HFFc6 (cell line): ENCODE measurements at regions not wholly inside any gene's neighbourhood (a gene's known extent, or its start where the extent isn't known, plus 50 kb on each side); places are given as distances from the start of the nearest gene placed in this dataset.

Experiments used
- DNase-seq: peaks from one replicate; pipeline ENCODE4 v3.0.0-alpha.2; 2018
- H3K27ac Mint-ChIP-seq: 2 replicates; pipeline ENCODE4 v1.8.0; 2020; ENCODE audit warnings: mild to moderate bottlenecking, mixed read lengths
- H3K27me3 Mint-ChIP-seq: 2 replicates; pipeline ENCODE4 v1.8.0; 2021; ENCODE audit warnings: mild to moderate bottlenecking, moderate library complexity, mixed read lengths; ENCODE audit not compliant: insufficient read depth
- H3K36me3 Mint-ChIP-seq: 2 replicates; pipeline ENCODE4 v1.8.0; 2021; ENCODE audit warnings: low read depth, mixed read lengths
- H3K4me1 Mint-ChIP-seq: 2 replicates; pipeline ENCODE4 v1.8.0; 2020; ENCODE audit warnings: low read depth, mixed read lengths
- H3K4me3 Mint-ChIP-seq: 2 replicates; pipeline ENCODE4 v1.8.0; 2020; ENCODE audit warnings: mild to moderate bottlenecking, moderate library complexity, mixed read lengths
- H3K9me3 Mint-ChIP-seq: 2 replicates; pipeline ENCODE4 v1.8.0; 2020; ENCODE audit warnings: mild to moderate bottlenecking, mixed read lengths
- CTCF ChIP-seq: fragments of 200-600 bp; sonication (generic); IDR thresholded peaks from 2 replicates; pipeline ENCODE4 v1.5.0; 2021; ENCODE audit warnings: antibody characterized with exemption, mild to moderate bottlenecking

- no peak for TF ChIP-seq CTCF
- no peak for DNase-seq
- Mint-ChIP-seq H3K9me3 (no peaks in the 10 kb centered on the region; the same call in 1 of the 2 replicates), H3K36me3 (peaks cover 11% of the 10 kb centered on the region), H3K27ac (peak overlapping the region; percentile 96), H3K27me3 (no peaks in the 10 kb centered on the region), H3K4me1 (peaks cover 54% of the 10 kb centered on the region), H3K4me3 (no peak overlapping the region; the same call in 1 of the 2 replicates)
Measured at GRCh38 chr5:14056039-14056438, 87.1 kb upstream of the TRIO start.

GRCh38 chr5:14054965-14055963 is 87.9 kb upstream of the TRIO start:
- peak overlapping the region; percentile 71 for H3K4me3 Mint-ChIP-seq
- H3K27ac Mint-ChIP-seq: peak overlapping the region; percentile 96
- no peaks in the 10 kb centered on the region for H3K9me3 Mint-ChIP-seq
- DNase-seq: peak; percentile 50
- TF ChIP-seq CTCF: no peak
- no peaks in the 10 kb centered on the region for H3K27me3 Mint-ChIP-seq
- H3K36me3 Mint-ChIP-seq: peaks cover 4% of the 10 kb centered on the region
- H3K4me1 Mint-ChIP-seq: peaks cover 59% of the 10 kb centered on the region

- peaks cover 59% of the 10 kb centered on the region for H3K4me1 Mint-ChIP-seq
- DNase-seq: no peak
- peak overlapping the region; percentile 96 for H3K27ac Mint-ChIP-seq
- no peaks in the 10 kb centered on the region for H3K9me3 Mint-ChIP-seq
- peak overlapping the region; percentile 71 for H3K4me3 Mint-ChIP-seq
- H3K27me3 Mint-ChIP-seq: no peaks in the 10 kb centered on the region
- peaks cover 4% of the 10 kb centered on the region; the same call in 1 of the 2 replicates for H3K36me3 Mint-ChIP-seq
- TF ChIP-seq CTCF: no peak
Measured at GRCh38 chr5:14054111-14054854, 88.9 kb upstream of the TRIO start.

- Mint-ChIP-seq H3K27ac (peak overlapping the region; percentile 4; the same call in 1 of the 2 replicates), H3K36me3 (peaks cover 4% of the 10 kb centered on the region; the same call in 1 of the 2 replicates), H3K4me1 (peaks cover 63% of the 10 kb centered on the region), H3K9me3 (no peaks in the 10 kb centered on the region; the same call in 1 of the 2 replicates), H3K4me3 (no peak overlapping the region), H3K27me3 (peaks cover 4% of the 10 kb centered on the region)
- TF ChIP-seq CTCF: no peak
- DNase-seq: no peak
Measured at GRCh38 chr5:14050821-14051220, 92.3 kb upstream of the TRIO start.

GRCh38 chr5:14048434-14048833 is 94.7 kb upstream of the TRIO start:
- H3K27me3 Mint-ChIP-seq: peaks cover 5% of the 10 kb centered on the region
- H3K27ac Mint-ChIP-seq: peak overlapping the region; percentile 69
- peaks cover 4% of the 10 kb centered on the region; the same call in 1 of the 2 replicates for H3K36me3 Mint-ChIP-seq
- no peaks in the 10 kb centered on the region; the same call in 1 of the 2 replicates for H3K9me3 Mint-ChIP-seq
- TF ChIP-seq CTCF: no peak
- peaks cover 43% of the 10 kb centered on the region for H3K4me1 Mint-ChIP-seq
- no peak for DNase-seq
- no peak overlapping the region for H3K4me3 Mint-ChIP-seq
